Keratinocyte (primary cell): ENCODE measurements at regions not wholly inside any gene's neighbourhood (a gene's known extent, or its start where the extent isn't known, plus 50 kb on each side); places are given as distances from the start of the nearest gene placed in this dataset.

ENCODE experiments used
- DNase-seq: peaks from one replicate; pipeline ENCODE4 v3.0.0-alpha.2; 2011; ENCODE audit warnings: low read depth, missing footprints, low spot score
- FAIRE-seq: peaks from 2 replicates; lab custom pipeline; 2011; peaks lifted over from hg19 to GRCh38; lab: Jason Lieb, UNC
- H2AFZ ChIP-seq: 2 replicates; pipeline ENCODE4 v1.6.0; 2012; ENCODE audit warnings: low read length, control low read depth, inconsistent platforms; ENCODE audit not compliant: control insufficient read depth
- H3K27ac ChIP-seq: 2 replicates; pipeline ENCODE4 v1.5.1; 2011; ENCODE audit warnings: low read length; ENCODE audit not compliant: control insufficient read depth, insufficient read depth
- H3K27me3 ChIP-seq: 3 replicates; pipeline ENCODE4 v1.6.0; 2011; ENCODE audit warnings: low read length; ENCODE audit not compliant: control insufficient read depth, insufficient read depth; ENCODE audit errors: extremely low read depth
- H3K36me3 ChIP-seq, 2 experiments: 2 replicates in 1 of 2; 3 replicates in 1 of 2; pipeline ENCODE4 v1.5.1; 2011; ENCODE audit warnings: low read length in 2 of 2, mild to moderate bottlenecking in 1 of 2; ENCODE audit not compliant: control insufficient read depth in 2 of 2, insufficient read depth in 2 of 2; ENCODE audit errors: extremely low read depth in 1 of 2
- H3K4me1 ChIP-seq: 3 replicates; pipeline ENCODE4 v1.5.1; 2011; ENCODE audit warnings: low read length; ENCODE audit not compliant: control insufficient read depth, insufficient read depth; ENCODE audit errors: extremely low read depth
- H3K4me2 ChIP-seq: 3 replicates; pipeline ENCODE4 v1.6.0; 2011; ENCODE audit warnings: low read depth, low read length; ENCODE audit not compliant: control insufficient read depth, insufficient read depth; ENCODE audit errors: extremely low read depth
- H3K4me3 ChIP-seq, 3 experiments: fragments of 200-600 bp in 1 of 3; sonication (generic) in 1 of 3; 2 replicates in 2 of 3; 3 replicates in 1 of 3; pipeline ENCODE4 v1.5.1; 2011 to 2016; ENCODE audit warnings: low read length in 3 of 3, mild to moderate bottlenecking in 3 of 3, control low read depth in 2 of 3, inconsistent platforms in 1 of 3, low read depth in 1 of 3, mixed read lengths in 1 of 3, mixed run types in 1 of 3, moderate library complexity in 1 of 3; ENCODE audit not compliant: control insufficient read depth in 2 of 3, insufficient read depth in 2 of 3; ENCODE audit errors: extremely low read depth in 1 of 3
- H3K79me2 ChIP-seq: 2 replicates; pipeline ENCODE4 v1.6.0; 2012; ENCODE audit warnings: low read length; ENCODE audit not compliant: control insufficient read depth, insufficient read depth
- H3K9ac ChIP-seq: 3 replicates; pipeline ENCODE4 v1.6.0; 2011; ENCODE audit warnings: low read length; ENCODE audit not compliant: control insufficient read depth, insufficient read depth; ENCODE audit errors: extremely low read depth
- H3K9me1 ChIP-seq: 3 replicates; pipeline ENCODE4 v1.6.0; 2011; ENCODE audit warnings: low read length; ENCODE audit not compliant: control insufficient read depth, insufficient read depth; ENCODE audit errors: extremely low read depth
- H3K9me3 ChIP-seq: 2 replicates; pipeline ENCODE4 v1.5.1; 2012; ENCODE audit warnings: low read depth, low read length; ENCODE audit not compliant: control insufficient read depth
- H4K20me1 ChIP-seq: 3 replicates; pipeline ENCODE4 v1.6.0; 2011; ENCODE audit warnings: low read length; ENCODE audit not compliant: control insufficient read depth, insufficient read depth; ENCODE audit errors: extremely low read depth
- CTCF ChIP-seq, 3 experiments: IDR thresholded peaks in 1 of 3; conservative IDR thresholded peaks in 1 of 3; optimal IDR thresholded peaks in 1 of 3; 2 replicates in 2 of 3; 3 replicates in 1 of 3; pipeline versions ENCODE3 to v1.5.1; 2011; ENCODE audit warnings: low read length in 3 of 3, mild to moderate bottlenecking in 3 of 3, moderate library complexity in 2 of 3, control low read depth in 1 of 3, inconsistent platforms in 1 of 3; ENCODE audit not compliant: insufficient read depth in 2 of 3; ENCODE audit errors: extremely low read depth in 1 of 3
- EZH2 ChIP-seq: IDR thresholded peaks from one replicate; pipeline ENCODE4 v1.6.1; 2012; ENCODE audit warnings: inconsistent platforms, mild to moderate bottlenecking, low read length, moderate library complexity
- dilution Hi-C: fragments of 300-500 bp; cut with MboI; formaldehyde crosslinking; loops from one replicate; pipeline ENCODE4 v1.7.0; 2020; ENCODE audit warnings: low sequenced_read_pairs; ENCODE audit not compliant: extremely low pct_ligation_motif_present

- H3K9me3 ChIP-seq, result no peaks in the 10 kb centered on the region
- H3K9me1 ChIP-seq, result no peaks in the 10 kb centered on the region
- no peaks in the 10 kb centered on the region for H4K20me1 ChIP-seq
- H3K4me3 ChIP-seq, result no peak overlapping the region
- no peak overlapping the region for H3K9ac ChIP-seq
- no peaks in the 10 kb centered on the region for H3K79me2 ChIP-seq
- H3K4me1 ChIP-seq, result no peaks in the 10 kb centered on the region
- no peak for FAIRE-seq
- no peaks in the 10 kb centered on the region for H3K27me3 ChIP-seq
- TF ChIP-seq EZH2 (no peak), CTCF (optimal IDR thresholded peaks at IDR 0.05 in 1 of 3, IDR thresholded peaks at IDR 0.05 in 1 of 3, conservative IDR thresholded peaks at IDR 0.05 in 1 of 3; ENCODE audit: extremely low read depth in 1 of 3, insufficient read depth in 2 of 3, low read length in 3 of 3) (peak; percentile 41 to 63 (median 57))
- dilution Hi-C loops, result no loop called here
- H3K36me3 ChIP-seq, result no peaks in the 10 kb centered on the region
- DNase-seq, result no peak
- no peak overlapping the region for H2AFZ ChIP-seq
- H3K4me2 ChIP-seq, result no peak overlapping the region
- H3K27ac ChIP-seq, result no peak overlapping the region
These were observed 118.7 kb downstream of the BRMS1L start for GRCh38 chr14:35944847-35945246.

- Histone ChIP-seq H3K9ac (no peak overlapping the region), H3K4me2 (no peak overlapping the region), H3K79me2 (no peaks in the 10 kb centered on the region), H3K27ac (no peak overlapping the region), H3K9me3 (no peaks in the 10 kb centered on the region), H3K27me3 (no peaks in the 10 kb centered on the region), H3K4me3 (no peak overlapping the region), H3K4me1 (no peaks in the 10 kb centered on the region), H3K9me1 (no peaks in the 10 kb centered on the region), H4K20me1 (no peaks in the 10 kb centered on the region), H2AFZ (no peak overlapping the region), H3K36me3 (no peaks in the 10 kb centered on the region)
- FAIRE-seq (no peak), DNase-seq (no peak)
- dilution Hi-C loops, result no loop called here
- TF ChIP-seq CTCF (optimal IDR thresholded peaks at IDR 0.05 in 1 of 3, IDR thresholded peaks at IDR 0.05 in 1 of 3, conservative IDR thresholded peaks at IDR 0.05 in 1 of 3; ENCODE audit: extremely low read depth in 1 of 3, insufficient read depth in 2 of 3, low read length in 3 of 3) (no peak), EZH2 (no peak)
These were observed 114.2 kb downstream of the BRMS1L start for GRCh38 chr14:35940291-35940690.
